ENCODE measurements at regions not wholly inside any gene's neighbourhood (a gene's known extent, or its start where the extent isn't known, plus 50 kb on each side); places are given as distances from the start of the nearest gene placed in this dataset.

GRCh38 chrX:121337816-121338215 is 290.4 kb downstream of the GLUD2 start:
- H3K27me3 ChIP-seq (replicated peaks in 1 of 7): no peaks in the 10 kb centered on the region
- TF ChIP-seq POLR2AphosphoS5 (IDR thresholded peaks at IDR 0.05): no peak
- TF ChIP-seq CTCF (IDR thresholded peaks at IDR 0.05 in 8 of 11, conservative IDR thresholded peaks at IDR 0.05 in 3 of 11): no peak
- TF ChIP-seq POLR2A (IDR thresholded peaks at IDR 0.05): no peak
- H3K36me3 ChIP-seq: no peaks in the 10 kb centered on the region
- intact Hi-C loops (cut with DNase I; ENCODE audit: low total_unique reads): no loop called here
- H3K27ac ChIP-seq: no peak overlapping the region
- H3K4me3 ChIP-seq: no peak overlapping the region
- H3K9me3 ChIP-seq: no peaks in the 10 kb centered on the region
- no peak for DNase-seq
- 78 to 91% (median 82%) methylated on average over 2 of the region's 2 CpGs for WGBS, 5 donors
- H3K4me1 ChIP-seq: no peaks in the 10 kb centered on the region

DNA sequence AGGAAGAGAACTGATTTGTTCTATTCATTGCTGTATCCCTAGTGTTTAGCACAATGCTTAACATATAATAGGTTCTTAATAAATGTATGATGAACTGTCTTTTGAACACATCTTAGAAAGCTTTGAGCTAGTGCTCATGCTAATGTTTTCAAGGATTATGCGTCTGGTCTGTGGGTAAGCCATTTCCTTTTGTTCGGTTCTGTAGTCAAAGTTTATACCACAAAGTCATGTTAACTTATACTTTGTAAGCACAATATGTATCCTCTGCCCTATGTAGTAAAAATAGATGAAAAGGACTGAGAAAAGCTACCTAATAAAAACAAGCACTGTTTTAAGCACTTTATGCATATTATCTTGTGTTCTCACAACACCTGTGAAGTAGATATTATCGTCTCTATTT is 301.9 kb downstream of the GLUD2 start:
- no peak for DNase-seq
- Histone ChIP-seq H3K27ac (no peak overlapping the region), H3K36me3 (no peaks in the 10 kb centered on the region), H3K4me1 (no peaks in the 10 kb centered on the region), H3K9me3 (peaks cover 0 to 12% (median 2%) of the 10 kb centered on the region in 8 donors), H3K4me3 (no peak overlapping the region), H3K27me3 (replicated peaks in 1 of 7) (no peaks in the 10 kb centered on the region)
- 39 to 56% (median 47%) methylated on average over 3 of the region's 3 CpGs for WGBS, 5 donors
- intact Hi-C loops (cut with DNase I; ENCODE audit: low total_unique reads): no loop called here
- TF ChIP-seq CTCF (IDR thresholded peaks at IDR 0.05 in 8 of 11, conservative IDR thresholded peaks at IDR 0.05 in 3 of 11): no peak
- TF ChIP-seq POLR2A (IDR thresholded peaks at IDR 0.05): no peak
- TF ChIP-seq POLR2AphosphoS5 (IDR thresholded peaks at IDR 0.05): no peak

GRCh38 chrX:121356139-121356849 is 308.9 kb downstream of the GLUD2 start:
- Histone ChIP-seq H3K27ac (no peak overlapping the region), H3K36me3 (no peaks in the 10 kb centered on the region), H3K9me3 (peaks cover 0 to 11% (median 2%) of the 10 kb centered on the region in 8 donors), H3K27me3 (replicated peaks in 1 of 7) (no peaks in the 10 kb centered on the region), H3K4me1 (no peaks in the 10 kb centered on the region), H3K4me3 (no peak overlapping the region)
- WGBS, 5 donors: 73 to 96% (median 90%) methylated on average over 20 to 22 of the region's 22 CpGs
- no peak for DNase-seq
- intact Hi-C loops (cut with DNase I; ENCODE audit: low total_unique reads): no loop called here
- TF ChIP-seq POLR2AphosphoS5 (IDR thresholded peaks at IDR 0.05): no peak
- TF ChIP-seq POLR2A (IDR thresholded peaks at IDR 0.05): no peak
- no peak for TF ChIP-seq CTCF (IDR thresholded peaks at IDR 0.05 in 8 of 11, conservative IDR thresholded peaks at IDR 0.05 in 3 of 11)

- no peak overlapping the region for H3K27ac ChIP-seq
- no peak for DNase-seq
- intact Hi-C loops (cut with DNase I; ENCODE audit: low total_unique reads): no loop called here
- peaks cover 0 to 7% (median 0%) of the 10 kb centered on the region in 8 donors for H3K9me3 ChIP-seq
- no peaks in the 10 kb centered on the region for H3K27me3 ChIP-seq (replicated peaks in 1 of 7)
- WGBS, 5 donors: 79 to 93% (median 86%) methylated on average over 6 of the region's 6 CpGs
- TF ChIP-seq CTCF (IDR thresholded peaks at IDR 0.05 in 8 of 11, conservative IDR thresholded peaks at IDR 0.05 in 3 of 11): no peak
- no peak for TF ChIP-seq POLR2A (IDR thresholded peaks at IDR 0.05)
- no peak for TF ChIP-seq POLR2AphosphoS5 (IDR thresholded peaks at IDR 0.05)
- H3K4me3 ChIP-seq: no peak overlapping the region
- H3K4me1 ChIP-seq: no peaks in the 10 kb centered on the region
- no peaks in the 10 kb centered on the region for H3K36me3 ChIP-seq
Observed at GRCh38 chrX:121356850-121357171, 309.4 kb downstream of the GLUD2 start.

All from spleen (tissue), 11 donors.